ENCODE measurements at regions not wholly inside any gene's neighbourhood (a gene's known extent, or its start where the extent isn't known, plus 50 kb on each side); places are given as distances from the start of the nearest gene placed in this dataset.
"Not testable (repeated sequence)": the region's sequence is repeated elsewhere in the genome, so short reads cannot be mapped to it uniquely, and the experiment has no call there.

GRCh38 chr5:176133289-176133870 lies 104.8 kb upstream of the SIMC1 start:
- DNase-seq (ENCODE audit: low read depth in 1 of 2, low spot score in 1 of 2): no peak
- Histone ChIP-seq H3K27me3 (ENCODE audit: insufficient read depth, poor library complexity, severe bottlenecking) (peaks cover 32% of the 10 kb centered on the region), H3K4me3 (replicated peaks; ENCODE audit: insufficient read depth, low read length) (no peak overlapping the region), H3K27ac (replicated peaks) (no peak overlapping the region)
- TF ChIP-seq REST (IDR thresholded peaks at IDR 0.05; ENCODE audit: insufficient replicate concordance, low read depth) (no peak), GABPA (IDR thresholded peaks at IDR 0.05; ENCODE audit: low read depth) (no peak), SPI1 (IDR thresholded peaks at IDR 0.05; ENCODE audit: borderline replicate concordance, low read depth) (no peak), POLR2AphosphoS5 (IDR thresholded peaks at IDR 0.05; ENCODE audit: low read depth) (no peak), CTCF (IDR thresholded peaks at IDR 0.05; ENCODE audit: insufficient read depth, low read length) (no peak)

GRCh38 chr5:176133877-176134276 lies 104.3 kb upstream of the SIMC1 start:
- peaks cover 32% of the 10 kb centered on the region for H3K27me3 ChIP-seq (ENCODE audit: insufficient read depth, poor library complexity, severe bottlenecking)
- TF ChIP-seq GABPA (IDR thresholded peaks at IDR 0.05; ENCODE audit: low read depth) (no peak), REST (IDR thresholded peaks at IDR 0.05; ENCODE audit: insufficient replicate concordance, low read depth) (no peak), CTCF (IDR thresholded peaks at IDR 0.05; ENCODE audit: insufficient read depth, low read length) (no peak), SPI1 (IDR thresholded peaks at IDR 0.05; ENCODE audit: borderline replicate concordance, low read depth) (no peak), POLR2AphosphoS5 (IDR thresholded peaks at IDR 0.05; ENCODE audit: low read depth) (no peak)
- H3K27ac ChIP-seq (replicated peaks): no peak overlapping the region
- H3K4me3 ChIP-seq (replicated peaks; ENCODE audit: insufficient read depth, low read length): no peak overlapping the region
- DNase-seq (ENCODE audit: low read depth in 1 of 2, low spot score in 1 of 2): no peak

GRCh38 chr5:176134529-176135223 lies 103.5 kb upstream of the SIMC1 start:
- H3K27me3 ChIP-seq (ENCODE audit: insufficient read depth, poor library complexity, severe bottlenecking): peaks cover 32% of the 10 kb centered on the region
- H3K4me3 ChIP-seq (replicated peaks; ENCODE audit: insufficient read depth, low read length): no peak overlapping the region
- TF ChIP-seq SPI1 (IDR thresholded peaks at IDR 0.05; ENCODE audit: borderline replicate concordance, low read depth) (no peak), GABPA (IDR thresholded peaks at IDR 0.05; ENCODE audit: low read depth) (no peak), CTCF (IDR thresholded peaks at IDR 0.05; ENCODE audit: insufficient read depth, low read length) (no peak), REST (IDR thresholded peaks at IDR 0.05; ENCODE audit: insufficient replicate concordance, low read depth) (no peak), POLR2AphosphoS5 (IDR thresholded peaks at IDR 0.05; ENCODE audit: low read depth) (no peak)
- no peak overlapping the region for H3K27ac ChIP-seq (replicated peaks)
- DNase-seq (ENCODE audit: low read depth in 1 of 2, low spot score in 1 of 2): no peak

- not testable (repeated sequence) for H3K4me3 ChIP-seq (replicated peaks; ENCODE audit: insufficient read depth, low read length); H3K27me3 ChIP-seq (ENCODE audit: insufficient read depth, poor library complexity, severe bottlenecking); DNase-seq (ENCODE audit: low read depth in 1 of 2, low spot score in 1 of 2); H3K27ac ChIP-seq (replicated peaks)
Observed at GRCh38 chr5:176140138-176140537, 98.1 kb upstream of the SIMC1 start.
